Prostate gland (tissue), 2 donors: ENCODE measurements at regions not wholly inside any gene's neighbourhood (a gene's known extent, or its start where the extent isn't known, plus 50 kb on each side); places are given as distances from the start of the nearest gene placed in this dataset.

ENCODE experiments used
- CTCF ChIP-seq, 4 experiments: fragments of 200-600 bp in 2 of 4; fragments of 450-650 bp in 2 of 4; sonication (generic) in 2 of 4; IDR thresholded peaks; 1 replicate in 3 of 4; 2 replicates in 1 of 4; pipeline ENCODE4 v1.5.1; 2016 to 2019; ENCODE audit warnings: antibody characterized with exemption in 4 of 4, mild to moderate bottlenecking in 2 of 4, moderate library complexity in 2 of 4
- POLR2A ChIP-seq: fragments of 450-650 bp; IDR thresholded peaks from one replicate; pipeline ENCODE4 v1.6.1; 2016; ENCODE audit warnings: antibody characterized with exemption, mild to moderate bottlenecking
- POLR2AphosphoS5 ChIP-seq: sonication (generic); formaldehyde crosslinking; IDR thresholded peaks from one replicate; pipeline ENCODE4 v1.6.1; 2017; ENCODE audit warnings: antibody characterized with exemption

- TF ChIP-seq POLR2AphosphoS5 (no peak), CTCF (IDR thresholded peaks at IDR 0.05) (no peak), POLR2A (no peak)
These were observed 183.1 kb downstream of the C9orf50 start for GRCh38 chr9:129437626-129438323.
